Skeletal muscle tissue (tissue), 3 donors: ENCODE measurements at regions not wholly inside any gene's neighbourhood (a gene's known extent, or its start where the extent isn't known, plus 50 kb on each side); places are given as distances from the start of the nearest gene placed in this dataset.

Source experiments
- H3K27ac ChIP-seq: one replicate; pipeline ENCODE4 v1.7.0; 2013; ENCODE audit warnings: mild to moderate bottlenecking, low read depth, low read length, inconsistent platforms
- H3K27me3 ChIP-seq, 3 donors: one replicate each; pipeline ENCODE4 v1.7.0; 2013; ENCODE audit warnings: low read length in 3 of 3; ENCODE audit not compliant: control insufficient read depth in 3 of 3, insufficient read depth in 3 of 3
- H3K36me3 ChIP-seq, 3 donors: one replicate each; pipeline ENCODE4 v1.7.0; 2013; ENCODE audit warnings: low read length in 3 of 3; ENCODE audit not compliant: control insufficient read depth in 3 of 3, insufficient read depth in 3 of 3
- H3K4me1 ChIP-seq, 3 donors: one replicate each; pipeline ENCODE4 v1.7.0; 2013; ENCODE audit warnings: low read length in 3 of 3, mild to moderate bottlenecking in 3 of 3; ENCODE audit not compliant: control insufficient read depth in 3 of 3, insufficient read depth in 3 of 3
- H3K4me3 ChIP-seq, 3 donors: one replicate each; pipeline ENCODE4 v1.7.0; 2013; ENCODE audit warnings: low read length in 3 of 3
- H3K9ac ChIP-seq, 3 donors: one replicate each; pipeline ENCODE4 v1.7.0; 2013; ENCODE audit warnings: low read length in 3 of 3, mild to moderate bottlenecking in 3 of 3, moderate library complexity in 2 of 3, low read depth in 1 of 3
- H3K9me3 ChIP-seq, 3 donors: one replicate each; pipeline ENCODE4 v1.7.0; 2013; ENCODE audit warnings: low read length in 3 of 3; ENCODE audit not compliant: control insufficient read depth in 3 of 3
- donor health status: Osteomylitis.

DNA sequence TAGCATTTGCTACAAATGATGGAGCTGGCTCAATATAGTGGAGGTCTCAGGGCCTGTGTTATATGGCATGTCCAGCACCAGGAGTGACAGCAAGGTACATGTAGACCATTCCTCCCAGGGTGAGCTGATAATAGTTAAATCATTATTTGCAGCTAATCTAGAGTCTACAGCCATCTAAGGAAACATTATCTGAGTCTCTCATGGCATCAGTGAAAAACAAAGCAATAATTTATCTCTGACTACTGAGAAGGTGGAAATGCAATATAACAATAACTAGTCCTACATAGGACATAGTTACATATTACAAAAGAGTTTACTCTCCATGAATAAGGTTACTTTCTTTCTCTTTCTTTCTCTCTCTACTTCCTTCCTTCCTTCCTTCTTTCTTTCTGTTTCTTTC, 143.4 kb upstream of the KCNK2 start:
- no peaks in the 10 kb centered on the region for H3K9me3 ChIP-seq
- no peak overlapping the region for H3K4me3 ChIP-seq
- H3K27me3 ChIP-seq: no peaks in the 10 kb centered on the region
- H3K9ac ChIP-seq: no peak overlapping the region
- H3K36me3 ChIP-seq: no peaks in the 10 kb centered on the region
- H3K27ac ChIP-seq: no peak overlapping the region
- H3K4me1 ChIP-seq: no peaks in the 10 kb centered on the region

DNA sequence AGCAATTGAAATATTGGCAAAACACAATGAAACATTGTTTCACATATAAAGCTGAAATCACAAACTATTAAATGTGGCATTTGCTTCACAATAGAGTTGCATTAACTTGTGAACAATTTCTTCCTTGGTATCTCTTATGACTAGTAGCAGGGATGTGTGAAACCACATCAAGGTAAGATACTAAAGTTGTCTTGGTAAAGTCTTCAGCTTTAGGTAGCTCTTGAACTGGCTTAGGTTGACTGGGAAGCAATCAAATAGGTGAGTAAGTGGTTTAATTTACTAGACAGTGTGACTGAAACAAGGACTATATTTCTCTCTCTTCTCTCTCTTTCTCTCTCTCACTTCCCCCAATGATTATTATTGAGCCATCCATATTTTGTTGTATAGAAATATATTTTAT, 141.5 kb upstream of the KCNK2 start:
- Histone ChIP-seq H3K4me3 (no peak overlapping the region), H3K9me3 (no peaks in the 10 kb centered on the region), H3K4me1 (no peaks in the 10 kb centered on the region), H3K36me3 (no peaks in the 10 kb centered on the region), H3K9ac (no peak overlapping the region), H3K27me3 (no peaks in the 10 kb centered on the region), H3K27ac (no peak overlapping the region)

- no peaks in the 10 kb centered on the region for H3K27me3 ChIP-seq
- H3K4me3 ChIP-seq: no peak overlapping the region
- H3K36me3 ChIP-seq: no peaks in the 10 kb centered on the region
- no peak overlapping the region for H3K9ac ChIP-seq
- no peaks in the 10 kb centered on the region for H3K4me1 ChIP-seq
- H3K27ac ChIP-seq: no peak overlapping the region
- no peaks in the 10 kb centered on the region for H3K9me3 ChIP-seq
Measured at GRCh38 chr1:214943054-214943453, 139.5 kb upstream of the KCNK2 start.

DNA sequence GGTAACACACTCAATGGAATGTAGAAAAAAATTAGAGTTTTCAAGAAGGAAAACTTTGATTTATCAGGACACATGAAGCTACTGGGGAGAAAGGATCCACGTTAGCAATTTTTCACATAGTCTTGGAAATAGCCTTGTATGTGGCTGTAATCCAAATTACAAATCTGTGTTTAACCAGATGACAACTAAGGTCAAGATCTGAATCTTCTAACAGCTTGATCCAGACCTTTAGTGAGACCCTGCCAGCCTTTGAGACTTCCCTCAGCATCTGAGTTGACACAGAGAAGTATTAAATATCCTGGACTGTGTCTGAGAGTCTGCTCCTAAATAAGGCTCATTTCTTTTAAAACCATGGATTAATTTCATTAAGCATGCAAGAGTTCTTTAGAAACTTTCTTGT, 135.9 kb upstream of the KCNK2 start:
- Histone ChIP-seq H3K27me3 (no peaks in the 10 kb centered on the region), H3K4me1 (no peaks in the 10 kb centered on the region), H3K9ac (no peak overlapping the region)

GRCh38 chr1:214952648-214953047, 129.9 kb upstream of the KCNK2 start:
- no peaks in the 10 kb centered on the region for H3K27me3 ChIP-seq
- H3K9ac ChIP-seq: no peak overlapping the region
- no peaks in the 10 kb centered on the region for H3K9me3 ChIP-seq
- no peak overlapping the region for H3K4me3 ChIP-seq
- no peaks in the 10 kb centered on the region for H3K4me1 ChIP-seq
- H3K27ac ChIP-seq: no peak overlapping the region
- no peaks in the 10 kb centered on the region for H3K36me3 ChIP-seq

More for the DNA sequence above, 135.9 kb upstream of the KCNK2 start:
- no peak overlapping the region for H3K27ac ChIP-seq
- no peaks in the 10 kb centered on the region for H3K36me3 ChIP-seq
- no peak overlapping the region for H3K4me3 ChIP-seq
- no peaks in the 10 kb centered on the region for H3K9me3 ChIP-seq

GRCh38 chr1:214953901-214954616, 128.5 kb upstream of the KCNK2 start:
- H3K27me3 ChIP-seq: no peaks in the 10 kb centered on the region

DNA sequence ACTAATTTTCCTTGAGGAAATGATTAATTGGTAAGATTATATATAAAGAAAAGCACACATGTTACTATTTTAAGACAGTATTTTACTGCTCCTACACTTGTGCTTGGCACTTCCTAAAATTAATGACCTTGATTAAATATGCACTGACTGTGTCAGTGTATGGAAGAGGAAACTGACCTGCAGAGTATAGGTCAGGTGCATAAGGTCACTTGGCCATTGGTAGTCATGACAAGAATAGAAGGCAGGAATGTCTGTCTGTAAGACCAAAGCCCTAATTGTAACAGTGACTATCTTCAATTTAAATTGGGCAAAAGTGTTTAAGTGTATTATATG, 128.0 kb upstream of the KCNK2 start:
- H3K27ac ChIP-seq: no peak overlapping the region
- H3K4me3 ChIP-seq: no peak overlapping the region
- no peaks in the 10 kb centered on the region for H3K36me3 ChIP-seq
- no peaks in the 10 kb centered on the region for H3K4me1 ChIP-seq
- H3K9me3 ChIP-seq: no peaks in the 10 kb centered on the region
- no peaks in the 10 kb centered on the region for H3K27me3 ChIP-seq
- no peak overlapping the region for H3K9ac ChIP-seq

More at GRCh38 chr1:214953901-214954616, 128.5 kb upstream of the KCNK2 start:
- Histone ChIP-seq H3K9ac (no peak overlapping the region), H3K27ac (no peak overlapping the region), H3K36me3 (no peaks in the 10 kb centered on the region), H3K4me3 (no peak overlapping the region), H3K4me1 (no peaks in the 10 kb centered on the region), H3K9me3 (no peaks in the 10 kb centered on the region)

- Histone ChIP-seq H3K27ac (no peak overlapping the region), H3K27me3 (no peaks in the 10 kb centered on the region), H3K4me1 (no peaks in the 10 kb centered on the region), H3K9ac (no peak overlapping the region), H3K9me3 (no peaks in the 10 kb centered on the region), H3K4me3 (no peak overlapping the region), H3K36me3 (no peaks in the 10 kb centered on the region)
Measured at GRCh38 chr1:214957330-214958137, 125.0 kb upstream of the KCNK2 start.

GRCh38 chr1:214958486-214958885, 124.1 kb upstream of the KCNK2 start:
- Histone ChIP-seq H3K27ac (no peak overlapping the region), H3K27me3 (no peaks in the 10 kb centered on the region), H3K9me3 (no peaks in the 10 kb centered on the region), H3K36me3 (no peaks in the 10 kb centered on the region), H3K4me3 (no peak overlapping the region), H3K4me1 (no peaks in the 10 kb centered on the region), H3K9ac (no peak overlapping the region)

DNA sequence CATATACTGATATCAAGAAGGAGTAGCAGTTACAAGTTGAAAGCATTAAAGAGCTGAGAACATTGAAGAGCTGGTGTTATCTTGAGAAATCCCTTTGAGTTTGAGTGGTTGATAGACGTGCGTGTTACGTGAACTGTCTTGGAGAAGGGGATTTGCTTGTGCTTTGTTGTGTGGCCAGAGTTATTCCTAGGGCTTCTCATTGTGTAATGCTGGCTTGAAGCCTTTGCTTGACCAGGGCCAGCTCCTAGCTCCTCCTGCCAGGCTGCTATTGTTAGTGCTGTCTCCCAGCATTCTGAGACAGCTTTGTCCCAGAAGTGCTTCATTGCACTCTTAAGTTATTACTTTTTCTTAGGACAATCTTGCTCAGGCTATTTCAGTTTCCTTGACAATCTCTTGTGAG, 116.2 kb upstream of the KCNK2 start:
- Histone ChIP-seq H3K36me3 (no peaks in the 10 kb centered on the region), H3K4me1 (no peaks in the 10 kb centered on the region), H3K9ac (no peak overlapping the region), H3K27me3 (no peaks in the 10 kb centered on the region), H3K9me3 (no peaks in the 10 kb centered on the region), H3K4me3 (no peak overlapping the region), H3K27ac (no peak overlapping the region)
